Osteocyte (in vitro differentiated cells): ENCODE measurements at regions not wholly inside any gene's neighbourhood (a gene's known extent, or its start where the extent isn't known, plus 50 kb on each side); places are given as distances from the start of the nearest gene placed in this dataset.

ENCODE experiments used
- DNase-seq: peaks from one replicate; pipeline ENCODE4 v3.0.0; 2021; ENCODE audit warnings: mixed read lengths; ENCODE audit not compliant: unreplicated experiment; ENCODE audit errors: extremely low spot score
- H3K27ac Mint-ChIP-seq: one replicate; pipeline ENCODE4 v1.8.0; 2021; ENCODE audit warnings: mild to moderate bottlenecking, mixed read lengths; ENCODE audit not compliant: unreplicated experiment
- H3K27me3 Mint-ChIP-seq: one replicate; pipeline ENCODE4 v1.8.0; 2021; ENCODE audit warnings: mixed read lengths; ENCODE audit not compliant: unreplicated experiment
- H3K36me3 Mint-ChIP-seq: one replicate; pipeline ENCODE4 v1.8.0; 2021; ENCODE audit warnings: mixed read lengths; ENCODE audit not compliant: unreplicated experiment
- H3K4me1 Mint-ChIP-seq: one replicate; pipeline ENCODE4 v1.8.0; 2021; ENCODE audit warnings: mixed read lengths; ENCODE audit not compliant: unreplicated experiment
- H3K4me3 Mint-ChIP-seq: one replicate; pipeline ENCODE4 v1.8.0; 2021; ENCODE audit warnings: mild to moderate bottlenecking, moderate library complexity, mixed read lengths; ENCODE audit not compliant: unreplicated experiment
- H3K9me3 Mint-ChIP-seq: one replicate; pipeline ENCODE4 v1.8.0; 2021; ENCODE audit warnings: mixed read lengths; ENCODE audit not compliant: unreplicated experiment
- CTCF ChIP-seq: fragments of 200-600 bp; sonication (generic); IDR thresholded peaks from 2 replicates; pipeline ENCODE4 v1.5.0; 2021; ENCODE audit warnings: antibody characterized with exemption, mild to moderate bottlenecking, moderate library complexity

- H3K27ac Mint-ChIP-seq: no peak overlapping the region
- no peak for DNase-seq
- no peak for TF ChIP-seq CTCF
- no peaks in the 10 kb centered on the region for H3K27me3 Mint-ChIP-seq
- H3K9me3 Mint-ChIP-seq: no peaks in the 10 kb centered on the region
- no peak overlapping the region for H3K4me3 Mint-ChIP-seq
- H3K4me1 Mint-ChIP-seq: peaks cover 3% of the 10 kb centered on the region
- no peaks in the 10 kb centered on the region for H3K36me3 Mint-ChIP-seq
Observed at GRCh38 chr4:20302336-20302735, 50.6 kb downstream of the SLIT2 start.

DNA sequence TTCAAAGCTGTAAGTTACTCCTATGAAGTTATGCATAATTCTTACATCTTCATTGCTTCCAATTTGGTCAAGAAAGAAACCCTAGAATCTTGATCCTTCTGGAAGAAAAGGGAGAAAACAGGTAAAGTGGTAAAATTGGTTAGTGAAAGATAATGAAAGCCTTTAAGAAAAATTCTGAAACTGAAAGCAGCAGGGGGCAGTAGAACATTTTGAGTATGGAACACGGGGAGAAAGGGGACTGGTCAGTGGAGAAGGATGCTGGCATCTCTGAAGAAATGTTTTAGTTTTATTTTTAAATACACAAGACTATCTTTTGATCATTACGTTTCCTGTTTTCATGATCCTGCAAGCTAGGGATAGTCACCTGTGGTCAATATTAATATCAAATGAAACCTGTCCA is 54.3 kb downstream of the SLIT2 start:
- Mint-ChIP-seq H3K36me3 (peaks cover 3% of the 10 kb centered on the region), H3K4me1 (peaks cover 2% of the 10 kb centered on the region), H3K4me3 (no peak overlapping the region), H3K9me3 (no peaks in the 10 kb centered on the region), H3K27me3 (no peaks in the 10 kb centered on the region), H3K27ac (no peak overlapping the region)
- peak; percentile 66 for TF ChIP-seq CTCF
- no peak for DNase-seq

DNA sequence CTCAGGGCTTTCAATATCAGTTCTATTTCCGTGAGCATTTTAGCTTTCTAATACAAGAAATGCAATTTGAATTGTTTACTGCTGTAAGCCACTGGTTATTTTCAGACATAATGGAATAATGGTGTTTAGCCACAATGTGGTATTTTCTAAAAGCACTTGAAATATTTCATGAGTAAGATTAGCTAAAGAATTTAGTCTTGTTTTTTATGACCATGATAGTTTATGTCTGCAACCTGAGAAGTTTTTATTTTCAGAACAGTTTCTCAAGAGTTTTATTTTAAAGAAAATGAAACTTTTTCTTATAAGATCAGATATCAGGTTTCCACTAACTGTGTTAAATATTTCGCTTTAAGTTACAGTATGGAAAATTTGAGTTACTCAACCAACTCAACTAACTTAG is 60.2 kb downstream of the SLIT2 start:
- H3K36me3 Mint-ChIP-seq: peaks cover 5% of the 10 kb centered on the region
- peak overlapping the region; percentile 78 for H3K27ac Mint-ChIP-seq
- peak overlapping the region; percentile 47 for H3K4me3 Mint-ChIP-seq
- TF ChIP-seq CTCF: no peak
- no peak for DNase-seq
- H3K4me1 Mint-ChIP-seq: peaks cover 15% of the 10 kb centered on the region
- no peaks in the 10 kb centered on the region for H3K27me3 Mint-ChIP-seq
- no peaks in the 10 kb centered on the region for H3K9me3 Mint-ChIP-seq

GRCh38 chr4:20313237-20314030 is 61.7 kb downstream of the SLIT2 start:
- no peak overlapping the region for H3K27ac Mint-ChIP-seq
- no peaks in the 10 kb centered on the region for H3K27me3 Mint-ChIP-seq
- H3K9me3 Mint-ChIP-seq: no peaks in the 10 kb centered on the region
- H3K4me1 Mint-ChIP-seq: peaks cover 26% of the 10 kb centered on the region
- TF ChIP-seq CTCF: no peak
- no peak for DNase-seq
- H3K4me3 Mint-ChIP-seq: no peak overlapping the region
- peaks cover 5% of the 10 kb centered on the region for H3K36me3 Mint-ChIP-seq

- Mint-ChIP-seq H3K27me3 (no peaks in the 10 kb centered on the region), H3K27ac (no peak overlapping the region), H3K4me1 (peaks cover 45% of the 10 kb centered on the region), H3K4me3 (no peak overlapping the region), H3K36me3 (peaks cover 2% of the 10 kb centered on the region), H3K9me3 (no peaks in the 10 kb centered on the region)
- no peak for TF ChIP-seq CTCF
- no peak for DNase-seq
Observed at GRCh38 chr4:20317424-20317985, 65.8 kb downstream of the SLIT2 start.
